SHP77 treated with DMSO at 0.1 percent for 48 hours (cell line): ENCODE measurements at regions not wholly inside any gene's neighbourhood (a gene's known extent, or its start where the extent isn't known, plus 50 kb on each side); places are given as distances from the start of the nearest gene placed in this dataset.

Source experiments
- DNase-seq: peaks from one replicate; lab custom pipeline; 2025; lab: John Stamatoyannopoulos, UW

GRCh38 chr1:4319496-4319895 lies 334.9 kb upstream of the AJAP1 start:
- no peak for DNase-seq

DNA sequence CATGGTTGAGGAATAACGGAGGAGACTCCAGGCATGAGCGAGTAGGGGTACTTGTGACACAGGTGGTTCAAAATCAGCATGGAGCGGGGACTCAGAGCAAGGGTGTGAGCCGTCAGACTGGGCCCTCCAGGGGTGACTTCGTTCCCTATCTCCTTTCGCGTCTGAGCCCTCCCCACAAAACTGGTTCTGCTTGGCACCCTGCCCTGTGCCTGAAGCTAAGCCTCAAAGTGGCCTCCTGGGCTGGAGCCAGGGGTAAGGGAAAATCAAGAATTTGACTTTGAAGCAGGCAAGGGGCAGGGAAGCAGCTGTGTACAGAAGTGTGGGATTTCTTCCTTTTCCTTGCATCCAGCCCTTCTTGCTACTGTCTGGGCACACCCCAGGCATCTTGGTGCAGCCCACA lies 331.5 kb upstream of the AJAP1 start:
- no peak for DNase-seq

- DNase-seq = no peak
Observed at GRCh38 chr1:4323309-4323708, 331.1 kb upstream of the AJAP1 start.

DNA sequence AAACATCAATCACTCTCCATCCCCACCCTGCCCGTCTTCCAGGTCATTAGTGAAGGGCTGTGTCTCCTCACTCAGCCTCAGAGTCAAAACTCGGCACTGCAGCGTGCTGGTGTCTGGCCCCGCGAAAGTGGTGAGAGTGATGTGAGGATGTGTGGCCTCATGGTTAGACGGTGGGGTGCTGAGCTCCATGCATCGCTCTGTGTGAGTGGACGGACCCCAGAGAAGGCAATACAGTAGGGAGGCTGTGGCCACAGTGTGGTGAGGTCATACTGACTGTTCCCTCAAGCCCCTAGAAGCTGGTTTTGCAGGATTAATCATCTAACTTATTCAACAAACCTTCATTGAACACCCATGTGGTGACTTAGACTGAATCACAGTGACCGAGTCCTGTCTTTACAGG lies 329.9 kb upstream of the AJAP1 start:
- DNase-seq = no peak

GRCh38 chr1:4327142-4327541 lies 327.3 kb upstream of the AJAP1 start:
- no peak for DNase-seq

GRCh38 chr1:4328402-4329071 lies 325.9 kb upstream of the AJAP1 start:
- DNase-seq = no peak

- DNase-seq = no peak
Observed at GRCh38 chr1:4330805-4331766, 323.3 kb upstream of the AJAP1 start.

DNA sequence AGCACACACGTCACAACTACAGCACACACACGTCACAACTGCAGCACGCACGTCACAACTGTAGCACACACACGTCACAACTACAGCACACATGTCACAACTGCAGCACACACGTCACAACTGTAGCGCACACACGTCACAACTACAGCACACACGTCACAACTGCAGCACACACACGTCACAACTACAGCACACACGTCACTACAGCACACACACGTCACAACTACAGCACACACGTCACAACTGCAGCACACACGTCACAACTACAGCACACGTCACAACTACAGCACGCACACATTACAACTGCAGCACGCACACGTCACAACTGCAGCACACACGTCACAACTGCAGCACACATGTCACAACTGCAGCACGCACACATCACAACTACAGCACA lies 322.6 kb upstream of the AJAP1 start:
- DNase-seq = no peak

DNA sequence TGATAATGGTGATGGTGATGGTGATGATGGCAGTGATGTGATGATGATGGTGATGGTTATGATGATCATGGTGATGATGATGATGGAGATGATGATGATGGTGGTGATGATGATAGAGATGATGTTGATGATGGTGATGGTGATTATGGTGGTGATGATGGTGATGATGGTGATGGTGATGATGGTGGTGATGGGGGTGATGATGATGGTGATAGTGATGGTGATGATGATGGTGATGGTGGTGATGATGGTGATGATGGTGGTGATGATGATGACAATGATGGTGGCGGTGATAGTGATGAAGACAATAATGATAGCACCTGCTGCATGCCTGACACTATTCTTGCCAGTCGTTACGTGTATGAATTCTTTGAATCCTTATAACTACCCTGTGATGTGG lies 317.9 kb upstream of the AJAP1 start:
- no peak for DNase-seq

- no peak for DNase-seq
Observed at GRCh38 chr1:4341421-4341820, 313.0 kb upstream of the AJAP1 start.

DNA sequence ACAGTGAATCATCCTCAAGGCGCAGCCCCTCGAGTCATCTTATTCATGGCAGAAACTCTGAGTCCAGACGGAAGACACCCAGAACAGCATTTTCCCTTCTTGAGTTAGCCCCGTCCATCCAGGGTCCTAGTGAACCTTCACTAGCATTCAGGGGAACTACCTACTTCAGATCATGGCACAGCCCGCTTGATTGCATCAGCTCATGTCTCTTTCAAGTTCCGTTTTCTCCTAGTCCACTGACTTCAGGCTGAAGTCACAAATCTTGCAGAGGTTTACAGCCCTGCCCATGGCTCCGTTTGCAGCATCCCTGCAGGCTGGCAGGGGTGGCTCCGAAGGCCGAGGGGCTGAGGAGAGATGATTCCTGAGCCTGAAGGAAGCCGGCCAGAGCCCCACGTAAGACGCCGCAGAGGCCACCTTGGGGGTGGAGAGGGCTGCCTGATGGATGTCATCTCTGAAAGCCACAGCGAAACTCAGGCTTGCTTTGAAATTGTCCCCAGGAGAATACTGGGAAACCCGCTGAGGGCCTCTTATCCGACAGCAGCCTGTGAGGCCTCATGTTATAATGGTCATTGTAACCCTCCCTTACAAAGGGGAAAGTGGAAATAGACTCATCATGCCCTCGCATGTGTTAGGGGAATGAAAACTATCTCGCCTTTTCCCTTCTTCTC lies 310.2 kb upstream of the AJAP1 start:
- no peak for DNase-seq

DNA sequence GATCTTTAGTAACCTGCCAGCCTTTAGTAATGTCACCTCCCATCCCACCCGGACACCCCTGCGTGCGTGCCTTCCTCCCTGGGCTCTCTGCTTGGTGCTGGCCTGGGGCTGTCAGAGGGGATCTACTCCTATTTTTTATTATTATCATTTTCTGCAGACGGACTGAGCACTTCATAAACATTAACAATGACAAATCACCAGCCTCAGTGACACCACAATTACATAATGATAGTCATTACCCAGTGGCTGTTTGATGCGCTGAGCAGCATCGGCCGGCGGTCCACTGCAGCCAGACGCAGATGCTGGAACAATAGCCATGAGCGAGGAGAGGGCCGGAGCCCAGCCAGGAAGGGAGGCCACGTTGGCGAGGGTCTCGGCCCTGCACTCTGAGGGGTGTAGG lies 309.3 kb upstream of the AJAP1 start:
- no peak for DNase-seq

- no peak for DNase-seq
Observed at GRCh38 chr1:4346131-4346530, 308.3 kb upstream of the AJAP1 start.

DNA sequence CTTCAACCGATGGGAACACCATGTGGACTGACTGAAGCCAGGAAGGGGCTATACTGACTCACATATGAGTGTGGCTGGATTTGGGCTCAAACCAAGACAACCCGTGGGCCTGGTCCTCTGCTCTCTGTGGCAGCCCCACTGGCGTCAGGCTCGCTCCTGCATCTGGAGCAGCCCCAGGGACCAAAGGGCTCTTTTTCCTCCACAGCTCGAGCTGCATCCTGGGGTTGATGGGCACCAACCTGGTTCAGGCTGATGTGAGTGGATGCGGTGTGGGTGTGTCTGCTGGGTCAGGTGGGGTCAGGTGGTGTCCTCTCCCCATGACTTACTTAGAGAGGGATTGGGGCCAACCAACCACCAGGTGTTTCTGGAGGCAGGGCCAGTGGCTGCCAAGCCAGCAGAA lies 303.0 kb upstream of the AJAP1 start:
- no peak for DNase-seq

GRCh38 chr1:4353090-4353856 lies 301.1 kb upstream of the AJAP1 start:
- no peak for DNase-seq

- DNase-seq = no peak
Observed at GRCh38 chr1:4355839-4356238, 298.6 kb upstream of the AJAP1 start.

GRCh38 chr1:4362314-4363044 lies 291.9 kb upstream of the AJAP1 start:
- no peak for DNase-seq

- DNase-seq = no peak
Observed at GRCh38 chr1:4366091-4366490, 288.3 kb upstream of the AJAP1 start.

GRCh38 chr1:4367230-4367777 lies 287.1 kb upstream of the AJAP1 start:
- DNase-seq = no peak

- DNase-seq = no peak
Observed at GRCh38 chr1:4369335-4369734, 285.1 kb upstream of the AJAP1 start.

DNA sequence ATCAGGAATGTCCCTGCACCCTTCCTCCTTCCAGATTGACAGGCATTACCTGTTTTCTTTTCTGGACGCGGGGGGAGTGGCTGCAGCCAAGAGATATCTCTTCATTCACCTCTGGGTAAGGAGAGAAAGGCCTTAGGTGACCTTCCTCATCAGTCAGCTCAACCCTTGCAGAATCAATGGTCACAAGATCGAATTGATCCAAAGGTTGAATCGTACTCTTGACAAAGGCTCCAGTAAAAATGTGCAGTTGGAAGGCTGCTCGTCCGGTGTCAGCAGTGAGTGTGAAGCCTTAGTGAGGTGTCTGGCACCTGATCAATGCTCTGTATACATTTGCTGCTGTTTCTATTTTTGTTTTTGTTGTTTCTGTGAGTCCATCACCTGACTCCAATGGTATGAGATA lies 282.6 kb upstream of the AJAP1 start:
- no peak for DNase-seq
